ENCODE measurements at regions not wholly inside any gene's neighbourhood (a gene's known extent, or its start where the extent isn't known, plus 50 kb on each side); places are given as distances from the start of the nearest gene placed in this dataset.

GRCh38 chr21:14838400-14838799 is 226.4 kb downstream of the NRIP1 start:
- TF ChIP-seq CTCF (conservative IDR thresholded peaks at IDR 0.05; ENCODE audit: low read length) (no peak), EZH2phosphoT487 (IDR thresholded peaks at IDR 0.05; ENCODE audit: borderline replicate concordance, low read depth, low read length) (no peak)
